ENCODE measurements at regions not wholly inside any gene's neighbourhood (a gene's known extent, or its start where the extent isn't known, plus 50 kb on each side); places are given as distances from the start of the nearest gene placed in this dataset.
"Not testable (repeated sequence)": the region's sequence is repeated elsewhere in the genome, so short reads cannot be mapped to it uniquely, and the experiment has no call there.

- Histone ChIP-seq H3K4me2 (ENCODE audit: low read length) (no peak overlapping the region), H3K9me3 (ENCODE audit: low read length) (no peaks in the 10 kb centered on the region), H3K4me1 (ENCODE audit: insufficient read depth, low read length, severe bottlenecking) (no peaks in the 10 kb centered on the region), H3K27me3 (ENCODE audit: insufficient read depth, low read length) (no peaks in the 10 kb centered on the region), H3K27ac (ENCODE audit: low read depth, low read length, poor library complexity, severe bottlenecking) (no peak overlapping the region), H3K36me3 (ENCODE audit: insufficient read depth, low read length) (no peaks in the 10 kb centered on the region), H4K20me1 (ENCODE audit: insufficient read depth, low read length) (no peaks in the 10 kb centered on the region), H3F3A (ENCODE audit: insufficient read depth, low read length) (no peaks in the 10 kb centered on the region), H3K79me2 (ENCODE audit: insufficient read depth, low read length) (no peaks in the 10 kb centered on the region), H3K9me2 (ENCODE audit: low read depth, low read length) (no peaks in the 10 kb centered on the region), H3K4me3 (ENCODE audit: low read depth, low read length, poor library complexity, severe bottlenecking) (no peak overlapping the region), H3K9ac (ENCODE audit: low read length) (no peak overlapping the region), H2AFZ (ENCODE audit: low read length) (no peak overlapping the region)
- no peak for TF ChIP-seq CTCF (IDR thresholded peaks at IDR 0.05; ENCODE audit: low read length)
- no peak for TF ChIP-seq EZH2 (IDR thresholded peaks at IDR 0.05; ENCODE audit: borderline replicate concordance, low read length)
Measured at GRCh38 chr6:80502871-80503270, 396.4 kb downstream of the BCKDHB start.

- Histone ChIP-seq H3K4me3 (ENCODE audit: low read depth, low read length, poor library complexity, severe bottlenecking) (no peak overlapping the region), H4K20me1 (ENCODE audit: insufficient read depth, low read length) (no peaks in the 10 kb centered on the region), H3K27me3 (ENCODE audit: insufficient read depth, low read length) (no peaks in the 10 kb centered on the region), H3K9me2 (ENCODE audit: low read depth, low read length) (no peaks in the 10 kb centered on the region), H3K9me3 (ENCODE audit: low read length) (no peaks in the 10 kb centered on the region), H3F3A (ENCODE audit: insufficient read depth, low read length) (no peaks in the 10 kb centered on the region), H3K9ac (ENCODE audit: low read length) (no peak overlapping the region), H2AFZ (ENCODE audit: low read length) (no peak overlapping the region), H3K4me2 (ENCODE audit: low read length) (no peak overlapping the region), H3K36me3 (ENCODE audit: insufficient read depth, low read length) (no peaks in the 10 kb centered on the region), H3K4me1 (ENCODE audit: insufficient read depth, low read length, severe bottlenecking) (no peaks in the 10 kb centered on the region), H3K27ac (ENCODE audit: low read depth, low read length, poor library complexity, severe bottlenecking) (no peak overlapping the region), H3K79me2 (ENCODE audit: insufficient read depth, low read length) (no peaks in the 10 kb centered on the region)
- no peak for TF ChIP-seq EZH2 (IDR thresholded peaks at IDR 0.05; ENCODE audit: borderline replicate concordance, low read length)
- TF ChIP-seq CTCF (IDR thresholded peaks at IDR 0.05; ENCODE audit: low read length) = no peak
Measured at GRCh38 chr6:80501636-80502035, 395.2 kb downstream of the BCKDHB start.

- H3K79me2 ChIP-seq (ENCODE audit: insufficient read depth, low read length); H3K9me2 ChIP-seq (ENCODE audit: low read depth, low read length); H3K4me1 ChIP-seq (ENCODE audit: insufficient read depth, low read length, severe bottlenecking); H3F3A ChIP-seq (ENCODE audit: insufficient read depth, low read length); H3K36me3 ChIP-seq (ENCODE audit: insufficient read depth, low read length); H3K27ac ChIP-seq (ENCODE audit: low read depth, low read length, poor library complexity, severe bottlenecking); H3K4me2 ChIP-seq (ENCODE audit: low read length); H3K27me3 ChIP-seq (ENCODE audit: insufficient read depth, low read length); H2AFZ ChIP-seq (ENCODE audit: low read length); H3K9ac ChIP-seq (ENCODE audit: low read length); H3K4me3 ChIP-seq (ENCODE audit: low read depth, low read length, poor library complexity, severe bottlenecking); H3K9me3 ChIP-seq (ENCODE audit: low read length); H4K20me1 ChIP-seq (ENCODE audit: insufficient read depth, low read length): not testable (repeated sequence)
Measured at GRCh38 chr6:80497696-80498486, 391.4 kb downstream of the BCKDHB start.

Data from OCI-LY1 (cell line).